H1 (cell line): ENCODE measurements at regions not wholly inside any gene's neighbourhood (a gene's known extent, or its start where the extent isn't known, plus 50 kb on each side); places are given as distances from the start of the nearest gene placed in this dataset.

Experiments used
- CTCF ChIA-PET: fragments of 300-600 bp; sonication (Branson Sonifier 250); formaldehyde crosslinking; loops from one replicate; lab custom pipeline; 2021; ENCODE audit not compliant: partially characterized antibody; lab: Charles Lee
- POLR2A ChIA-PET: fragments of 300-600 bp; sonication (Branson Sonifier 250); formaldehyde crosslinking; loops from one replicate; lab custom pipeline; 2021; ENCODE audit warnings: inconsistent platforms; ENCODE audit not compliant: partially characterized antibody; lab: Charles Lee
- DNase-seq, 2 experiments: peaks; one replicate each; pipeline versions ENCODE4 v3.0.0 to v3.0.0-alpha.2; 2010 to 2022; ENCODE audit warnings: low spot score in 2 of 2, low read depth in 1 of 2, mixed read lengths in 1 of 2
- FAIRE-seq: peaks from 2 replicates; lab custom pipeline; 2011; peaks lifted over from hg19 to GRCh38; lab: Jason Lieb, UNC
- H2AFZ ChIP-seq: 2 replicates; pipeline ENCODE4 v1.8.1; 2012; ENCODE audit warnings: low read length, inconsistent platforms
- H2AK5ac ChIP-seq: 2 replicates; pipeline ENCODE4 v1.6.1; 2013; ENCODE audit warnings: low read depth, low read length
- H2BK120ac ChIP-seq: replicated peaks from 2 replicates; pipeline ENCODE3; 2013; ENCODE audit warnings: low read depth, low read length, inconsistent platforms
- H2BK12ac ChIP-seq: 2 replicates; pipeline ENCODE4 v1.6.1; 2013; ENCODE audit warnings: low read depth, low read length
- H2BK15ac ChIP-seq: 2 replicates; pipeline ENCODE4 v1.6.1; 2013; ENCODE audit warnings: low read length
- H2BK20ac ChIP-seq: 2 replicates; pipeline ENCODE4 v1.6.1; 2013; ENCODE audit warnings: low read length
- H2BK5ac ChIP-seq: 2 replicates; pipeline ENCODE4 v1.6.1; 2013; ENCODE audit warnings: low read depth, low read length
- H3K14ac ChIP-seq: 2 replicates; pipeline ENCODE4 v1.6.1; 2013; ENCODE audit warnings: inconsistent platforms; ENCODE audit not compliant: insufficient read length
- H3K18ac ChIP-seq: 2 replicates; pipeline ENCODE4 v1.6.1; 2013; ENCODE audit warnings: low read length; ENCODE audit errors: extremely low read depth
- H3K23ac ChIP-seq: 2 replicates; pipeline ENCODE4 v1.6.1; 2013; ENCODE audit warnings: inconsistent platforms; ENCODE audit not compliant: insufficient read length
- H3K23me2 ChIP-seq: 2 replicates; pipeline ENCODE4 v1.6.1; 2013; ENCODE audit warnings: low read depth, low read length
- H3K27ac ChIP-seq: 2 replicates; pipeline ENCODE4 v1.6.1; 2011; ENCODE audit warnings: low read depth, low read length, inconsistent platforms
- H3K27me3 ChIP-seq, 4 experiments: replicated peaks in 1 of 4; 1 replicate in 1 of 4; 2 replicates in 3 of 4; pipeline versions ENCODE4 v1.6.1 to v1.8.1; 2011 to 2013; ENCODE audit warnings: low read length in 3 of 4, mild to moderate bottlenecking in 3 of 4, inconsistent platforms in 2 of 4, mixed read lengths in 2 of 4, moderate library complexity in 1 of 4; ENCODE audit not compliant: control insufficient read depth in 3 of 4, insufficient read depth in 3 of 4; ENCODE audit errors: extremely low read depth in 1 of 4
- H3K36me3 ChIP-seq, 4 experiments: 2 replicates each; pipeline versions ENCODE4 v1.6.1 to v1.8.1; 2011 to 2013; ENCODE audit warnings: mild to moderate bottlenecking in 4 of 4, low read length in 3 of 4, moderate library complexity in 2 of 4, control low read depth in 1 of 4, inconsistent platforms in 1 of 4; ENCODE audit not compliant: insufficient read depth in 4 of 4, control insufficient read depth in 2 of 4
- H3K4ac ChIP-seq: replicated peaks from 2 replicates; pipeline ENCODE3; 2013; ENCODE audit warnings: low read length, low read depth, mixed read lengths, inconsistent platforms; ENCODE audit not compliant: insufficient read length
- H3K4me1 ChIP-seq, 4 experiments: replicated peaks in 1 of 4; 1 replicate in 1 of 4; 2 replicates in 3 of 4; pipeline versions ENCODE4 v1.6.1 to v1.8.1; 2011 to 2013; ENCODE audit warnings: low read length in 3 of 4, inconsistent platforms in 2 of 4, mixed read lengths in 1 of 4; ENCODE audit not compliant: insufficient read depth in 4 of 4, control insufficient read depth in 3 of 4
- H3K4me2 ChIP-seq, 2 experiments: 2 replicates each; pipeline versions ENCODE4 v1.6.1 to v1.8.1; 2011 to 2013; ENCODE audit warnings: low read depth in 2 of 2, low read length in 2 of 2, control low read depth in 1 of 2, inconsistent platforms in 1 of 2, mild to moderate bottlenecking in 1 of 2; ENCODE audit not compliant: insufficient read depth in 1 of 2
- H3K4me3 ChIP-seq, 4 experiments: fragments of 200-600, 300-600 bp in 1 of 4; sonication (generic), shearing (Covaris generic), sonication (Bioruptor Twin) in 1 of 4; 2 replicates each; pipeline versions ENCODE4 v1.5.1 to v1.8.1; 2011 to 2016; ENCODE audit warnings: low read length in 4 of 4, low read depth in 3 of 4, control low read depth in 2 of 4, inconsistent platforms in 2 of 4, mild to moderate bottlenecking in 2 of 4, mixed read lengths in 1 of 4, moderate library complexity in 1 of 4; ENCODE audit not compliant: insufficient read depth in 2 of 4; ENCODE audit errors: extremely low read depth in 1 of 4
- H3K56ac ChIP-seq: replicated peaks from 2 replicates; pipeline ENCODE3; 2013; ENCODE audit warnings: low read depth, mild to moderate bottlenecking, mixed read lengths, low read length, inconsistent platforms; ENCODE audit not compliant: insufficient read length
- H3K79me1 ChIP-seq: 2 replicates; pipeline ENCODE4 v1.6.1; 2013; ENCODE audit warnings: low read depth, low read length, control low read depth
- H3K79me2 ChIP-seq, 2 experiments: 2 replicates each; pipeline versions ENCODE4 v1.6.1 to v1.8.1; 2012 to 2013; ENCODE audit warnings: low read length in 2 of 2, mild to moderate bottlenecking in 2 of 2, inconsistent platforms in 1 of 2; ENCODE audit not compliant: insufficient read depth in 2 of 2, control insufficient read depth in 1 of 2
- H3K9ac ChIP-seq, 4 experiments: replicated peaks in 1 of 4; 1 replicate in 1 of 4; 2 replicates in 3 of 4; pipeline versions ENCODE4 v1.6.1 to v1.8.1; 2011 to 2013; ENCODE audit warnings: low read depth in 3 of 4, low read length in 3 of 4, control low read depth in 2 of 4, mild to moderate bottlenecking in 2 of 4, moderate library complexity in 2 of 4, inconsistent platforms in 1 of 4; ENCODE audit errors: extremely low read depth in 1 of 4
- H3K9me3 ChIP-seq, 2 experiments: 2 replicates each; pipeline versions ENCODE4 v1.6.1 to v1.8.1; 2012 to 2013; ENCODE audit warnings: mild to moderate bottlenecking in 2 of 2, moderate library complexity in 2 of 2, control low read depth in 1 of 2, inconsistent platforms in 1 of 2, low read depth in 1 of 2, low read length in 1 of 2, mixed read lengths in 1 of 2; ENCODE audit not compliant: insufficient read depth in 2 of 2
- H4K20me1 ChIP-seq, 2 experiments: replicated peaks in 1 of 2; 2 replicates each; pipeline versions ENCODE3 to v1.8.1; 2011 to 2013; ENCODE audit warnings: inconsistent platforms in 2 of 2, low read length in 2 of 2, mild to moderate bottlenecking in 1 of 2; ENCODE audit not compliant: insufficient read depth in 2 of 2, control insufficient read depth in 1 of 2
- H4K5ac ChIP-seq: 2 replicates; pipeline ENCODE4 v1.6.1; 2013; ENCODE audit warnings: low read length, low read depth, mixed read lengths, inconsistent platforms; ENCODE audit not compliant: insufficient read length
- H4K8ac ChIP-seq: 2 replicates; pipeline ENCODE4 v1.8.0; 2013; ENCODE audit warnings: mild to moderate bottlenecking, moderate library complexity, low read length, inconsistent platforms; ENCODE audit not compliant: insufficient read depth; ENCODE audit errors: extremely low read depth
- H4K91ac ChIP-seq: replicated peaks from 2 replicates; pipeline ENCODE3; 2013; ENCODE audit warnings: low read length, mixed read lengths, inconsistent platforms; ENCODE audit not compliant: insufficient read length
- HDAC2 ChIP-seq, 2 experiments: fragments of 300-600 bp in 1 of 2; sonication (generic) in 1 of 2; IDR thresholded peaks; 2 replicates each; pipeline ENCODE4 v1.6.1; 2011 to 2012; ENCODE audit warnings: low read depth in 2 of 2, low read length in 2 of 2, mild to moderate bottlenecking in 2 of 2, moderate library complexity in 2 of 2, borderline replicate concordance in 1 of 2, inconsistent platforms in 1 of 2
- POU5F1 ChIP-seq: IDR thresholded peaks from 2 replicates; pipeline ENCODE4 v1.6.1; 2011; ENCODE audit warnings: low read depth, mild to moderate bottlenecking, low read length, moderate library complexity
- RFX5 ChIP-seq: IDR thresholded peaks from 2 replicates; pipeline ENCODE4 v1.6.1; 2011; ENCODE audit warnings: low read depth, low read length, improper control_type of control experiment, borderline replicate concordance
- SP4 ChIP-seq: IDR thresholded peaks from 2 replicates; pipeline ENCODE4 v1.6.1; 2012; ENCODE audit warnings: low read length, inconsistent platforms
- SRF ChIP-seq: IDR thresholded peaks from 2 replicates; pipeline ENCODE4 v1.6.1; 2011; ENCODE audit warnings: mild to moderate bottlenecking, low read depth, low read length, moderate library complexity
- WGBS, 2 experiments: shearing (Covaris generic) in 1 of 2; methylation state at CpG; one replicate each; pipeline versions ENCODE4 v1.1.6 to v1.1.7; 2013 to 2015; ENCODE audit warnings: low lambda C conversion rate in 2 of 2, mixed read lengths in 2 of 2, inconsistent platforms in 1 of 2, low coverage in 1 of 2, missing lambda C conversion rate in 1 of 2; ENCODE audit not compliant: insufficient replicate concordance in 2 of 2, insufficient coverage in 1 of 2, insufficient read length in 1 of 2; ENCODE audit errors: extremely low coverage in 1 of 2, missing lambda C conversion rate in 1 of 2; 5-methylcytosine and 5-hydroxymethylcytosine counted together

- WGBS, 2 experiments, result 75% methylated on average over 7 of the region's 7 CpGs; no CpG with 5 or more reads in 1 of the 2 experiments
- H3K18ac ChIP-seq, result no peak overlapping the region
These were observed 305.4 kb downstream of the UQCRFS1 start for GRCh38 chr19:28907534-28907933.

More at GRCh38 chr19:28907534-28907933, 305.4 kb downstream of the UQCRFS1 start:
- Histone ChIP-seq H3K23ac (no peak overlapping the region), H4K8ac (no peak overlapping the region), H2AK5ac (no peak overlapping the region), H2BK20ac (no peak overlapping the region), H3K9ac (no peak overlapping the region), H3K4ac (no peak overlapping the region), H4K91ac (no peak overlapping the region), H2BK12ac (no peak overlapping the region), H2BK15ac (peak overlapping the region; percentile 85; the same call in 1 of the 2 replicates), H3K79me1 (no peaks in the 10 kb centered on the region), H3K4me2 (no peak overlapping the region), H3K79me2 (no peaks in the 10 kb centered on the region), H2AFZ (0 out of 2 replicates have a peak overlapping the region, but pooled peaks have one; percentile 22), H3K4me3 (no peak overlapping the region), H3K27ac (no peak overlapping the region), H3K14ac (no peak overlapping the region), H4K5ac (no peak overlapping the region), H3K4me1 (no peaks in the 10 kb centered on the region), H2BK120ac (no peak overlapping the region), H3K56ac (no peak overlapping the region), H3K27me3 (no peaks in the 10 kb centered on the region; a peak in 1 of 7 replicates), H3K36me3 (no peaks in the 10 kb centered on the region), H4K20me1 (no peaks in the 10 kb centered on the region), H3K23me2 (no peaks in the 10 kb centered on the region), H2BK5ac (no peak overlapping the region), H3K9me3 (no peaks in the 10 kb centered on the region)
- DNase-seq (no peak), FAIRE-seq (no peak)
- CTCF ChIA-PET, result interaction anchor here (0.7 to 0.8 kb wide), 2 partner anchors 29 to 46 kb away, joined by 3 read pairs; no protein-coding TSS in a partner anchor
- POLR2A ChIA-PET, result interaction anchor here (1.4 kb wide), 1 partner anchor 8 kb away, joined by 3 read pairs; no protein-coding TSS in a partner anchor
- TF ChIP-seq SP4 (no peak), SRF (no peak), POU5F1 (no peak), HDAC2 (IDR thresholded peaks at IDR 0.05; ENCODE audit: borderline replicate concordance in 1 of 2, low read depth in 2 of 2, low read length in 2 of 2) (no peak), RFX5 (no peak)
